Activated T-cell treated with anti-CD3 and anti-CD28 coated beads for 48 hours (primary cell): ENCODE measurements at regions not wholly inside any gene's neighbourhood (a gene's known extent, or its start where the extent isn't known, plus 50 kb on each side); places are given as distances from the start of the nearest gene placed in this dataset.
"Not testable (repeated sequence)": the region's sequence is repeated elsewhere in the genome, so short reads cannot be mapped to it uniquely, and the experiment has no call there.

Experiments
- DNase-seq: peaks from one replicate; pipeline ENCODE4 v3.0.0-alpha.2; 2020; ENCODE audit warnings: low read depth

DNA sequence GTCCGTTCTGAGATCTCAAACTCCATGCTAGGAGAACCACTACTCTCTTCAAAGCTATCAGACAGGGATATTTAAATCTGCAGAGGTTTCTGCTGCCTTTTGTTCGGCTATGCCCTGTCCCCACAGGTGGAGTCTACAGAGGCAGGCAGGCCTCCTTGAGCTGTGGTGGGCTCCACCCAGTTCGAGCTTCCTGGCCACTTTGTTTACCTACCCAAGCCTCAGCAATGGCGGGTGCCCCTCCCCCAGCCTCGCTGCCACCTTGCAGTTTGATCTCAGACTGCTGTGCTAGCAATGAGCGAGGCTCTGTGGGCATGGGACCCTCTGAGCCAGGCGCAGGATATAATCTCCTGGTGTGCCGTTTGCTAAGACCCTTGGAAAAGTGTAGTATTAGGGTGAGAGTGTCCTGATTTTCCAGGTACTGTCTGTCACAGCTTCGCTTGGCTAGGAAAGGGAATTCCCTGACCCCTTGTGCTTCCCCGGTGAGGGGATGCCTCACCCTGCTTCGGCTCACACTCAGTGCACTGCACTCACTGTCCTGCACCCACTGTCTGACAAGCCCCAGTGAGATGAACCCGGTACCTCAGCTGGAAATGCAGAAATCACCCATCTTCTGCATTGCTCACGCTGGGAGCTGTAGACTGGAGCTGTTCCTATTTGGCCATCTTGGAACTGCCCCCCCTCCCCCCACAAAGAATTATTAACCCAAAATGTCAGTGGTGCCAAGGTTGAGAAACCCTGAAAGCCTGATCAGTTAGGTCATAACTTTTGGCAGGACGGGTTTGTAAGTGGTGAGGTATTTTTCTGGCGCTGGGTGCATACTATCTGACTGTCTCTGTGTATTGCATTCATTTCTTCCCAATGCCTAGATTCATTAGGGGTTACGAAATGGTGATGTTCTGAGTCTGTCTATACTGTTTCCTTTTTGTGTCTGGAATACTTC lies 181.4 kb downstream of the TEX29 start:
- DNase-seq = not testable (repeated sequence)

DNA sequence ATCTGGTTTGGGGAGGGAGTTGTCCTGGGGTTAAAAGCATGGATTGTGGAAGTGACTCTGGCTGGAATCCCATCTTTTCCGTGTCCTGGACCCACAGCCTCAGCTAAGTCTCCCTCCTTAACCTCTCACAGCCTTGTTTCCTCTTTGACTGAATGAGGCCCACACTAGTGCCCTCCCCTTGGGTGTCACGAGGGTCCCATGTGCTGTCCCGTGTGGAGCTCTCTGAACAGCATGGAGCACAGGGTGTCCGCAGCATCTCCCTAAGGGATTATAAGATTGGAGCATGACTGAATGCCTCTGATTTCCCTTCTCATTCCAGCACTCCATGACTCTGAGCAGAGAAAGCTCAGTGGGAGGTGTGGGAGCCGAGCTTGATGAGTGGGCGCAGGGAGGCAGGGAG lies 182.5 kb downstream of the TEX29 start:
- no peak for DNase-seq

DNA sequence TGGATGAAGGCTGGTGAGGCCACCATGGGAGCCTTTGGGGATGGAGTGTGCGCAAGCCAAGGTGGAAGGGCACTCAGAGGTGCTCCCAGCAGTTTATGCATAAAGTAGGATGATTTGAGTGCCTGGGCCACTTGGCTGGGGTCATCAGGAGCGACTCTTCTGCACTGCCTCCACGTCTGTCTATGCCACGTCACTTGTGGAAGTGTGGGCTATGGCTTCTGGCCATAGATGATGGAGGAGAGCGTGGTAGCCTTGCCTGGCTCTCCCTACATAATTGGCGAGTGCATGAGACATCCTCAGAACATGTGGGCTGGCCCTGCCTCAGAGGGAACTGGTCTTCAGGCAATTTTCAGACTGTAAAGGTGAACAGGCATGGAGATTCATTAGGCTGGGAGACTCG lies 182.9 kb downstream of the TEX29 start:
- DNase-seq = no peak

DNA sequence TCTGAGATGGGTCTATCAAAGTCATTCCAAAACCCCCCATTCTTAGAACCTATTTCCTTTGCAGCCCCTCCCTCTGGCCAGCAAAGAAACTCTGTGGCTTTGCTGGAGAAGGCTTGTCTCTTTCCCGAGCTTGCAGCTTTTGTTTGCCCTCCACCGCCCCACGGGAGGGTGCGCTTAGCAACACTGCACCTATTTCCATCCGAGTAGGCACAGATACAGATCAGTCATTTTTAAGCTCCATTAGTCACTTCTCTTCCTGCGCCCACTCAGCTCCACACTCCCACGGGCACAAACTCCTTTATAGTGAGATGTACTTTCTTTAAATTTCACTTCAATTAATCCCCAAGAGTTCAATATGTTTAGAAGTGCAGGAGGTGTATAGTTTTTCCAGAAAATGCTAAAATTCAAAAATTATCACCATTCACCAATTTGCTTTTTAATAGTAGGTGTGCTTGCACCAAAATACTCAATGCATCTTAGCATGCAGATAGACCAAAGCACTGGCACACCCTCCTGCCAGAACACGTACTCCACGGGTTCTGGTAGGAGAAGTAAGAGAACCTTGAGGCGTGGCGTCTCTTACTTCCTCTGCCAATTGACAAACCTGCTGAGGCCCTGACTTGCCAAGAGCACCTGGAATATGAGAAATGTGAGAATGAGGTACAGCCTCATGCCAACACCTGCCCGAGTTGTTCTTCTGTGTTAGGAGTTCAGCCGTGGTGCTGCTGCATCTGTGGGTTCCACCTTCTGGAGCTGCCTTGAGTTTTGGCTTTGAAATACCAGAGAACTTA lies 183.7 kb downstream of the TEX29 start:
- no peak for DNase-seq

DNA sequence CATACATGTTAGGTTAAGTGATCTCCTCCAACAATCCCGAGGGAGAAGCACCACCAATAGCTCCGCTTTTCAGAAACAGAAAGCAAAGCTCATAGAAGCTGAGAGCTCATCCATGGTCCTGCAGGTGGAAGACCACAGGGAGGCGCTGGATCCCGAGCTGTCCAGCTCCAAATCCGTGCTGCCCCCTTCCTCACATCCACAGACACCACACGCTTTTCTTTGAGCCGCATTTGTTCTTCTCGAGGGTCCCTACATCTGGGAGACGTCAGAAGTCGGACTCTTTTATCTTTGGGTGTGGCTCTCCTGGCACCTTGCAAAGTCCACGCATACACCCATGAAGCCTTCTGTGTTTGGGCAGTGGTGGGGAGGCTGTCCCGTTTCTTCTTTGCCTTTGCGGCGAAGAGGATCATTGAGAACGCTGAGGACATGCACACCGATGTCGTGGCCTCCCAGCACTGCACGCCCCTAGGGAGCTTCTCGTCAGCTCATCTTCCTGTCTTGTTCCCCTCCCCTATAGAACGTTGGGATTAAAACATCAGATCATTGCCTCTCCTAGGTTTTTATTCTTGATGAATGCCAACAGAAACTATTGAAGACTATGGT lies 184.8 kb downstream of the TEX29 start:
- DNase-seq = no peak

DNA sequence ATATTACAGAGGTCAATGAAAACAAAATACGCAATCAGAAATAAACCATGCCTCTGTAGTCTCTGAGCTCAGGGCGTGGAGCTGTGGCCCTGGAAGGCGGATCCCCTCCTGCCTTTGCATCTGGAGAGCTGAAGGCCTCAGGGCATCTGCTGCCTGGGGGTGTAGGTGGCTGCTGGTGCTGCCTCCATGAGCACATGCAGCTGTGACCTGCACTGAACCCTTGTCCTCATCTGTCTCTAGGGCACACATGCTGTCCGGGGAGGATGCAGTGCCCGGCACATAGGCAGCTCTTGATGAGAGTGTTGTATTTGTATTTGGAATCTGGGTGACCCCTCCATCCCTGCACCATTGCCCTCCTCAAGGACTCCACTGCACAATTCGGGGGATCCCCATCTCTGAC lies 185.7 kb downstream of the TEX29 start:
- no peak for DNase-seq

DNA sequence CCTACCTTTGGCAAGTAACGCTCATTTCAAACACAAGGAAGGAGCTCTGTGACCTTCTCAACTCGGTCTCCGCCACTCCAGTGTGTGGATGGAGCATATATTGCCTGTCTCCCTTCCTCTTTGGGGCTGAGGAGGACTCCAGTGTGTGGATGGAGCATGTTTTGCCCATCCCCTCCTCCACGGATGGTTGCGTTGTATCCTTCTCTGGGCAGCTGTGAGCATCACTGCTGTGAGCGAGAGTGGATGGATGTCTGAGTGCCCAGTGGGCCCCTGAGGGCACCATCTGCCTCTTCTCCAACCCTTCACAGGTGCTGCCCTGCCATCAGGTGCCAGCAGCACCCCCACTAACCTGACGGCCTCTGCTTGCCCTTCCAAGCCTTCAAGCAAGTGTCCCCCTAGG lies 186.2 kb downstream of the TEX29 start:
- no peak for DNase-seq

DNA sequence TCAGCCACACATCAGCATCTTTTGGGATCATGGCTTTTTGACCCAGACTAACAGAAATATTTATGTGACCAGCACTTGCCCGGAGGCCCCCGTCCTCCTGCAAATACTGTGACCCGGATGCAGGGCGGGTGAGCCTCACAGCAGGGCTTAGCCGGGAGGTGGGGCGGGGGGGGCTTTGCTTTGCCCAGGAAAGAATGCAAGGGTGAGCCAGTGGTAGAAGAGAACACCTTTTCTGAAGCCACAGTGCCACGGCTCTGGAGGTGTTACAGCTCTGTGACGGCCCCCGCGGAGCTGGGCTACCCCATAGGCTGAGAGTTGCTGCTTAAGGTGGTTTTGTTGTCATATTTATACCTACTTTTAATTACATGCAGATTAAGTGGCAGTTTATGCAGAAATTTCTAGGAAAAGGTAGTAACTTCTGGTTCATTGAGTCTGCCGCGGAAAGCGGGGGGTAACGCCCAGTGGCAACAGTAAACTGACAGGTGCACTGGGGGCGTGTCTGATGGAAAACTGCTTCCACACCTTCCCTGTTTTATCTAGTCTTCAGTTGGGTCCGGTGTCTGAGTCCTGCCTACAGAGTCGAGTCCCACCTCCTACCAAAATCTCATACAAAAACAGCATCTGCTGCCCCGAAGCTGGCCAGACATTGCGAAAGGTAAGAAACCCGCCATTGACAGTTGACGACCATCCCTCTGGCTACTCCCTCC lies 187.9 kb downstream of the TEX29 start:
- DNase-seq = no peak

DNA sequence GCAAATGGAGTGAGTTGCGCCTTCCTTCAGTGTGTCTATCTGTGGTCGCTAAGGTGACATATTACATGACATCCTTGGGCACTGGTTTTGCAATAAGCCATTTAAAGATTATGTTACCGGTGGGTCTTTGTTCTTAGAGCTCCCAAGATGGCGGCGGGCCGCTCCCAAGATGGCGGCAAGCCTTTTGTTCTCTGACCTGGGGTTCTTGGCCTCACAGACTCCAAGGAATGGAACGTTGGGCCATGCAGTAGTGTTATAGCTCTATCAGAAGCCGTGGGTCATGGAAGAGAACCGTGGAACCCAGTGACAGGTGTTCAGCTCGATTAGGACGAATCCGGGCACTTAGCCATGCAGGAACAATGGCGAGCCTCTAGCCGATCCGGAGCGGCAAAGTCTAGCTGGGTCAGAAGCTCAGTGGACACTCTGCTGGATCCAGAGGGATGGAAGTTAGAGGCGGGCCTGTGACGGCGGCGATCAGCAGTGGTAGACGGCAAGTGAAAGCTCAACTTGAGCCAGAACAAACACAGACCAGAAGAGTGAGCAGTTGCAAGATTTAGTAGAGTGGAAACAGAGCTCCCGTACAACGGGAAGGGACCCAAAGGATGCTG lies 188.6 kb downstream of the TEX29 start:
- DNase-seq = no peak

DNA sequence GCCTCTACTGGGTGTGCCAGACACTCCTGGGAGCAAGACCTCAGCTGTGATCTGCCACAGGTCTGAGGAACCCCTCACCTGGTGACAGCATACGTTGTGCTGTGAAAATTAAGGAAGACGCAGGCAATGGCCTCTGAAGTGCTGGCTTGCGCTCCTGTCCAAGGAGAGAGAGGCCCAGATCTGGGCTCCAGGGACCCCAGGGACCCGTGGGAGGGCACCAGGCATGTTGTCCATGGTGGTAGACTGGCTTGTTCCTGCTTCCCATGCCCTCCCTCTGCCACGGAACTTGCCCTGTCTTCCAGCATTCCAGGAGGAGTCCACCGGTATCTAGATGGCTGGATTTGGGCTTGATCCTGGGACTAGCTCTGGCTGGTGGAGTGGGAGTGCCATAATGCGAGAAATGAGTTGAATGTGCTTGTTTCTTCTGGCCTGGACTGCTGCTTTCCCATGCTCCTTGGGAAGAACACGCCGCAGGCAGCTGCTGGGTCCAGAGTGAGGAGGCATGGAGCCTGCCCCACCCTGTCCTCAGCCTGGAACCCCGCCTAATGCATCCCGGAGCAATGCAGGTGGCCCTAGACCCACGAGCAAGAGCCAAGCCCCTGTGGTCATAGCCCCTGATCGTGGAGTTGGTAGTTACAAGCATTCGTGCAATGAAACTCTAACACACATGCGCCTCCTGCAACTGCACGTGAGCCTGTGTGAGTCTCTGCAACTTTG lies 190.2 kb downstream of the TEX29 start:
- no peak for DNase-seq

DNA sequence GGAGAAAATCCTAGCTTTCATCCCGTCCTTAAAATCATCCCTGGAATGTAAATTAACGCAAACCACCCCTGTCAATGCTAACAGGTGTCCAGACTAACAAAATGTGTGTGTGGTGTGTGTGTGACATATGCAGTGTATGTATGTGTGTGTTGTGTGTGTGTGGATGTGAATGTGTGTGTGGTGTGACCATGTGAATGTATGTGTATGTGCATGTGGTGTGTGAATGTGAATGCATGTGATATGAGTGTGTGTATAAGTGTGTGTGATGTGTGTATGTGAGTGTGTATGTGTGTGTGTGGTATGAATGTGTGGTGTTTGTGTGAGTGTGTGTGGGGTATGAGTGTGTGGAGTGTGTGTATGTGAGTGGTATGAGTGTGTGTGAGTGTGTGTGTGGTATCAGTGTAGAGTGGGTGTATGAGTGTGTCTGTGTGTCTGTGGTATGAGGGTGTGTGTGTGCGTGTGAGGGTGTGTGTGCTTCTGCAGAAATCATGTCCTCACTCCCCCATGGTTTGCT lies 190.8 kb downstream of the TEX29 start:
- no peak for DNase-seq

DNA sequence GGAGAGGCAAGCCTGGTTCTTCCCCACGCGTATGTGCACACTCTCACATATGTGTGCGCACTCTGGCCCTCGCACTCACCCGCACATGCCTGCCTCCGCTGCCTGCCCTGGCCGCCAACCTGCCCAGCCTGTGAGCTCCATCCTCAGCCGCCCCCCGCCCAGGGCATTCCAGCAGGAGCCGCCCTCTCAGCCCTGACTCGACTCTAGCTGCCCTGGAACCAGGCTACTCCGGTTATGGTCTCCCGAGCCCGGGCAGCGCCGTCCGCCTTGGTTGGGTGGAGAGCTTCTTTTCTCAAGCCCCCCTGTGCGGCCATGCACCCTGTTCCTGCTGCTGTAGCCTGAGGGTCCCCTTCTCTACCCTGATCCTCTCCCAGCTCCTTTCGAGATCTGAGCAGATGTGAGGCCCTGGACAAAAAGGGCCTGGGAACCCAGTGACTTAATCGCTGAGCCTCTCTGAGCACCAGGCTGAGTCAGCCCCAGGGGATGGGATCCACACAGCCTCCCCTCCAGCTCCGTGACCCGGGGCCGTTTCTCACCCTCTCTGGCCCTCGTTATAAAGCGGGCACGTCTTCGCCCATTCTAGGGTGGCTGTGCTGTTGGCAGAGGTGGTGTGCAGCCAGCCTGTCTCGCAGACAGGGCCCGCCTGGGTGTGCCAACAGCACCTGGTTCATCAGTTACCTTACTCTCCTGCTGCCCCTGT lies 191.5 kb downstream of the TEX29 start:
- no peak for DNase-seq

DNA sequence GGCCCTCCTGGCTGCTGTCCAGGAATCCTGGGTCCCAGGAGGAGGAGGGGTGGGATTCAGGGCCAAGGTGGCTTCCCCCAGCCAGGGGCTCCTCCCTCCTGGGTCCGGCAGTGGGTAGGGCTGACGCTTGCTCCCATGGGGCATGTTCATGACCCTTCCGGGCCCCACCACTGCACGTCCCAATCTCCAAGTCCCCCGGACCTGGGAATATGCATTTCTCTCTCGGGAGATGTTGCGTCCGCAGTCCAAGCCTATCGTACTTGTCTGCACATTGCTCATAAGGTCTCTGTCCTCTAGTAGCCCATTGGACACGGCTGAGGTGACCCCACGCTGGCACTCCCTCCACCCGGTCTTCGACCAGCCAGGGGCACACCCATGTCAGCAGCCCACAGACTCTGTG lies 192.3 kb downstream of the TEX29 start:
- no peak for DNase-seq

DNA sequence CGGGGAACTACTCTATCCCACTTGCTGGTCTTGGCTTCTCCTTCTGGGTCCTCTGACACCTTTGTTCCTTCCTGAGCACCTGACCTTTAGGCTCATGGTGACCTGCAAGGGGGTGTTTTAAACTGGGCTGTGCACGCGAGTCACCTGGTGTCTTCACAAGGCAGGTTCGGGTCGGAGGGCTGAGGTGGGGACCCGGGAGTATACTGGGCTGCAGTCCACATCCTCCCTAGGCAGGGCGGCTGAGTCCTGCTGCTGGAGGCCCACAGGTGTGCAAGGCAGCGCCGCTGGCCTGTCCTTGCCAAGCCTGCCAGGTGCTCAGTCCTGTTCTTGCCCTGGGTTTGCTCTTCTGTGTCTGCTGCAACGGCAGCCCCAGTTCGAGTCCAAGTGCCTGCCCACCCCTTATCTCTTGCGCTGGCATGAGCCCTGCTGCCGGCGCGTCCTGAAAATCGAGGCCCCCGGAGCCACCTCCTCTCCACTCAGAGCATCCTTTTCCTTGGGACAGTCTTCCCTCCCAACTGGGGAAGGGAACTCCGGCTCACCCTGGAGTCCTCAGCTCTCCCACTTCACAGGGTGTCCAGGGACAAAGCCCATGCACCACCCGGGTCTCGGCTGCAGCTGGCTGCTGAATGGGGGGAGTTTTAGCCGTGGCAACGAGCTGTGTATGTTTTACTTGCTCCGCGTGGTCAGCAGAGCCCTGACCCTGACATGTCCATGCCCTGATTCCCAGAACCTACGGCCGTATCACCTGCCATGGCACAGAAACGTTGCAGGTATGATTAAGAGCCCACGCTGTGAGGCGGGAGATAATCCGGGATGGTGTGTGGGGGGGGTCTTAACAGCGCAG lies 193.5 kb downstream of the TEX29 start:
- no peak for DNase-seq

DNA sequence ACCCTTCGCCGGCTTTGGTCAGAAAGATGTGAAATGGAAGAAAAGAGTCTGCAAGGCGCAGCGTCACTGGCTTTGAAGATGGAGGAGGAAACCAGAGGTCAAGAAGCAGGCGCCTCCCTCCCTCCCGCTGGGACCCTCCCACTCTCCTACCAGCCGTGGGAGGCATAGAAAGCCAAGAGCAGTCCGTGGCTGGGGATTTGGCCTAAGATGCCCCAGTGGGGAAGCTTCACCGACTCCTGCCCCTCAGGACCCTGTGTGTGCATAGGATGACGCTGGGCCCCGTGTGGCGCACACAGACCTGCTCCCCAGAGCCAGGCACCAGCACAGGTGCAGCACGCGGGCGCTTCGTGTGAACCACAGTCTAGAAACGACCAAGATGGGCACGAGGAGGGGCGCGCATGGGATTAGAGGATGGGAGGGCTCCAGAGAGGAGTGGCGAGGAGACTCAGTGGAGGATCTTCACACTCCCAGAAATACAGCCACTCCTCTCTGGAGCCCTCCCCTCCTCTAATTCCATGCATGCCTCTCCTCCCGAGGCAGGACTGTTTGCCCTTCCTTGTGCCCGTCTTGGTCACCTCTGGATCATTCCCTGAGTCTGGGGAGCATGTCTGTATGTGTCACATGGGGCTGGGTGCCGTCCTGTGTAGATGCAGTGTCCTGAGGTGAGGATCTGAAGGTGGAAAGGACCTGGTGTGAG lies 194.3 kb downstream of the TEX29 start:
- DNase-seq = no peak

DNA sequence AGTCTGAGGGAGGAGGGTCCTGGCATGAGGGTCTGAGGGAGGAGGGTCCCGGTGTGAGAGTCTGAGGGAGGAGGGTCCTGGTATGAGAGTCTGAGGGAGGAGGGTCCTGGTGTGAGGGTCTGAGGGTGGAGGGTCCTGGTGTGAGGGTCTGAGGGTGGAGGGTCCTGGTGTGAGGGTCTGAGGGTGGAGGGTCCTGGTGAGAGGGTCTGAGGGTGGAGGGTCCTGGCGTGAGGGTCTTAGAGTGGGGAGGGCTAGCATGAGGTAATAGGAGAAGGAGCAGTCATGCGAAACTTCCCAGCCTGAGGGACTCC lies 194.8 kb downstream of the TEX29 start:
- no peak for DNase-seq

DNA sequence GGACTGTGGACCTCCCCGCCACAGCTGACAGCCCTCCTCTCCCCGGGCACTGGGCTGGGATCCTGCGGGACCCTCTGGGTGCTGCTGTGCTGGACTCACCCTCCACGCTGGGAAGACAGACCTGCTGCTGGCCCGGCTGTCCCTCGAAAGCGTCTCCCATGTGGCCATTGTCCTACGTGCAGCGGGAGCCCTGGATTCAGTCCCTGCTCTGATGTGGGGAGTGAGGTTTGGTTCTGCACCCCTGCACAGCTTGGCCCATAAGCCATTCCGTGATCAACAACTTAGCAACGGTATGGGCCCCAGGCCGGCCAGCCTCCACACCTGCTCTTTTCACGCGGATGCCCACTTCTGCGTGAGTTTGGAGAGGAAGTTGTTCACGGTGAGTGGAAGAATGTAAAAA lies 195.2 kb downstream of the TEX29 start:
- DNase-seq = no peak

DNA sequence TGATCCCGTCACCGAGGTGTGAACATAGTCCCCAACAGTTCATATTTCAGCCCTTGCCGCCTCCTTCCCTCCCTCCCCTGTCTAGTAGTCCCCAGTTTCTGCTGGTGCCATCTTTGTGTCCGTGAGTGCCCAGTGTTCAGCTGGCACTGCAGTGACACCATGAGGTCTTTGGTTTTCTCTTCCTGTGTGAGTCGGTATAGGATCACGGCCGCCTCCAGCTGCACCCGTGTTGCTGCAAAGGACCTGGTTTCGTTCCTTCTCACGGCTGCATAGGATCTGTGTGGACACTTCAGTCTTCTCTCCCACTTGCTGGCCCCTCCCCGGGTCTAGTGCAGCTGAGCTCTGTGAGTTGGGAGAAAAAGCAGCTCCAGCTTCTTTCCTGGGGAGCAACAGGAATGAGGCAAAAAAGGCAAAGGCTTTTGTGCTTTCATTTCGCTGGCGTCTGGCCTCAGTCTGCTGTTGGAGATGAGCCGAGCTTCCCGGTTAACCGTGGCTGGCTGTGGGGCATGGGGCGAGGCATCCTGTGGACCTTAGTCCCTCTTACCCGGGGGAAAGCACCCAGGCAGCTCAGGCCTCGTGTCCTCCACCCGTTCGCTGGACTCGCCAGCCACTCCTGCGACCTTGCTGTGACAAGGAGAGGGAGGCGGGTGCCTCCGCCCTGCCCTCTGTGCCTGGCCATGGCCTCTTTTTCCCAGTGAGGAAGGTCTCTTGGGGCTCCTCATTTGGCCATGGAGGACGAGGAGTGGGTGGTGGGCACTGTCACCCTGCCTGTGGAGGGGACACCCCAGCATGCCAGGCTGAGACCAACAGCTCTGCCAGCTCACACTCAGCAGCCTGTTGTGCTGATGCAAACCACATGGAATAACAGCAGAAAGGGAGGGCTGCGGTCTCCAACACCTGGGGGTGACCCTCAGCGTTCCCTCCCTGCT lies 196.5 kb downstream of the TEX29 start:
- DNase-seq = no peak
